H9 (cell line): ENCODE measurements at regions not wholly inside any gene's neighbourhood (a gene's known extent, or its start where the extent isn't known, plus 50 kb on each side); places are given as distances from the start of the nearest gene placed in this dataset.

Experiments used
- DNase-seq: peaks from one replicate; pipeline ENCODE4 v3.0.0-alpha.2; 2017
- H2AFZ ChIP-seq: one replicate; pipeline ENCODE4 v1.6.1; 2013; ENCODE audit warnings: mild to moderate bottlenecking, low read length, control low read depth, moderate library complexity
- H2AK5ac ChIP-seq: 2 replicates; pipeline ENCODE4 v1.6.1; 2013; ENCODE audit warnings: low read length, control low read depth, mixed read lengths; ENCODE audit not compliant: insufficient read length
- H2BK120ac ChIP-seq: one replicate; pipeline ENCODE4 v1.6.1; 2013; ENCODE audit warnings: low read depth, mild to moderate bottlenecking, low read length, control low read depth, inconsistent platforms; ENCODE audit not compliant: poor library complexity, severe bottlenecking
- H2BK12ac ChIP-seq: 2 replicates; pipeline ENCODE4 v1.6.1; 2013; ENCODE audit warnings: low read length, control low read depth, mixed read lengths, low read depth; ENCODE audit not compliant: insufficient read length
- H2BK15ac ChIP-seq: 2 replicates; pipeline ENCODE4 v1.6.1; 2013; ENCODE audit warnings: low read depth, low read length, control low read depth
- H2BK20ac ChIP-seq: one replicate; pipeline ENCODE4 v1.6.1; 2013; ENCODE audit warnings: low read depth, mild to moderate bottlenecking, low read length, control low read depth, inconsistent platforms; ENCODE audit not compliant: poor library complexity, severe bottlenecking
- H2BK5ac ChIP-seq: 2 replicates; pipeline ENCODE4 v1.6.1; 2013; ENCODE audit warnings: low read length, control low read depth, mixed read lengths; ENCODE audit not compliant: insufficient read length
- H3K14ac ChIP-seq: 2 replicates; pipeline ENCODE4 v1.6.1; 2013; ENCODE audit warnings: low read length, control low read depth; ENCODE audit not compliant: insufficient read depth
- H3K18ac ChIP-seq: 2 replicates; pipeline ENCODE4 v1.6.1; 2013; ENCODE audit warnings: low read depth, mild to moderate bottlenecking, mixed read lengths, low read length, control low read depth; ENCODE audit not compliant: insufficient read length
- H3K23ac ChIP-seq: 2 replicates; pipeline ENCODE4 v1.6.1; 2013; ENCODE audit warnings: low read length, control low read depth, mixed read lengths, low read depth; ENCODE audit not compliant: insufficient read length
- H3K23me2 ChIP-seq: 2 replicates; pipeline ENCODE4 v1.6.1; 2013; ENCODE audit warnings: low read depth, mild to moderate bottlenecking, mixed read lengths, low read length, control low read depth; ENCODE audit not compliant: insufficient read length, poor library complexity, severe bottlenecking
- H3K27ac ChIP-seq: 2 replicates; pipeline ENCODE4 v1.5.1; 2013; ENCODE audit warnings: low read length, control low read depth, mixed read lengths, low read depth; ENCODE audit not compliant: insufficient read length
- H3K27me3 ChIP-seq: 2 replicates; pipeline ENCODE4 v1.6.1; 2013; ENCODE audit warnings: low read length, control low read depth, inconsistent platforms; ENCODE audit not compliant: insufficient read depth
- H3K4ac ChIP-seq: 2 replicates; pipeline ENCODE4 v1.6.1; 2013; ENCODE audit warnings: low read depth, mild to moderate bottlenecking, control low read depth, inconsistent platforms, low read length, moderate library complexity
- H3K4me1 ChIP-seq: 2 replicates; pipeline ENCODE4 v1.6.1; 2013; ENCODE audit warnings: low read length, control low read depth, inconsistent platforms; ENCODE audit not compliant: insufficient read depth
- H3K4me2 ChIP-seq: 2 replicates; pipeline ENCODE4 v1.6.1; 2013; ENCODE audit warnings: low read length, control low read depth, mixed read lengths; ENCODE audit not compliant: insufficient read length, insufficient read depth
- H3K56ac ChIP-seq: 2 replicates; pipeline ENCODE4 v1.6.1; 2013; ENCODE audit warnings: low read depth, mild to moderate bottlenecking, mixed read lengths, low read length, control low read depth; ENCODE audit not compliant: insufficient read length
- H3K79me1 ChIP-seq: 2 replicates; pipeline ENCODE4 v1.6.1; 2013; ENCODE audit warnings: low read depth, mild to moderate bottlenecking, moderate library complexity, low read length, control low read depth, inconsistent platforms; ENCODE audit not compliant: insufficient read depth, poor library complexity, severe bottlenecking
- H3K79me2 ChIP-seq: 2 replicates; pipeline ENCODE4 v1.6.1; 2013; ENCODE audit warnings: low read length, control low read depth, inconsistent platforms; ENCODE audit not compliant: insufficient read depth
- H3K9ac ChIP-seq: 2 replicates; pipeline ENCODE4 v1.6.1; 2013; ENCODE audit warnings: low read length, control low read depth, mixed read lengths; ENCODE audit not compliant: insufficient read length; ENCODE audit errors: extremely low read depth
- H3K9me3 ChIP-seq: one replicate; pipeline ENCODE4 v1.6.1; 2013; ENCODE audit warnings: low read depth, low read length, inconsistent platforms; ENCODE audit not compliant: control insufficient read depth
- H3T11ph ChIP-seq: one replicate; pipeline ENCODE4 v1.6.1; 2013; ENCODE audit warnings: mild to moderate bottlenecking, low read length, control low read depth, inconsistent platforms
- H4K20me1 ChIP-seq: one replicate; pipeline ENCODE4 v1.6.1; 2013; ENCODE audit not compliant: control insufficient read depth, insufficient read length, insufficient read depth
- H4K5ac ChIP-seq: 2 replicates; pipeline ENCODE4 v1.6.1; 2013; ENCODE audit warnings: low read depth, mild to moderate bottlenecking, mixed read lengths, low read length, control low read depth; ENCODE audit not compliant: insufficient read length
- H4K8ac ChIP-seq: replicated peaks from 2 replicates; pipeline ENCODE4 v1.6.1; 2013; ENCODE audit warnings: low read length, control low read depth, mixed read lengths, low read depth; ENCODE audit not compliant: insufficient read length
- H4K91ac ChIP-seq: 2 replicates; pipeline ENCODE4 v1.6.1; 2013; ENCODE audit warnings: low read depth, mild to moderate bottlenecking, moderate library complexity, mixed read lengths, low read length, control low read depth; ENCODE audit not compliant: insufficient read length
- H3K27ac Mint-ChIP-seq, 3 experiments: 2 replicates in 2 of 3; 3 replicates in 1 of 3; pipeline ENCODE4 v1.8.0; 2020 to 2021; ENCODE audit warnings: mixed read lengths in 3 of 3, mild to moderate bottlenecking in 1 of 3, moderate library complexity in 1 of 3
- H3K27me3 Mint-ChIP-seq: 2 replicates; pipeline ENCODE4 v1.8.0; 2021; ENCODE audit warnings: low read depth, mild to moderate bottlenecking, moderate library complexity, mixed read lengths
- H3K36me3 Mint-ChIP-seq, 3 experiments: 2 replicates in 2 of 3; 3 replicates in 1 of 3; pipeline ENCODE4 v1.8.0; 2020 to 2021; ENCODE audit warnings: low read depth in 3 of 3, mixed read lengths in 3 of 3; ENCODE audit not compliant: insufficient read depth in 1 of 3
- H3K4me1 Mint-ChIP-seq, 2 experiments: 2 replicates each; pipeline ENCODE4 v1.8.0; 2020; ENCODE audit warnings: mixed read lengths in 2 of 2
- H3K4me3 Mint-ChIP-seq, 2 experiments: 2 replicates in 1 of 2; 3 replicates in 1 of 2; pipeline ENCODE4 v1.8.0; 2020 to 2021; ENCODE audit warnings: mild to moderate bottlenecking in 2 of 2, mixed read lengths in 2 of 2, moderate library complexity in 1 of 2
- H3K9me3 Mint-ChIP-seq, 2 experiments: 2 replicates in 1 of 2; 3 replicates in 1 of 2; pipeline ENCODE4 v1.8.0; 2020; ENCODE audit warnings: mild to moderate bottlenecking in 2 of 2, mixed read lengths in 2 of 2, moderate library complexity in 1 of 2
- CTCF ChIP-seq: fragments of 200-600 bp; sonication (generic); conservative IDR thresholded peaks from 3 replicates; pipeline ENCODE4 v1.8.0; 2021; ENCODE audit warnings: antibody characterized with exemption, mild to moderate bottlenecking
- WGBS: extraction: QIAGEN DNeasy Blood & Tissue Kit; methylation state at CpG from one replicate; pipeline ENCODE4 v1.1.7; 2013; ENCODE audit warnings: missing lambda C conversion rate, low lambda C conversion rate, mixed read lengths; ENCODE audit not compliant: insufficient read length; ENCODE audit errors: extremely low coverage; 5-methylcytosine and 5-hydroxymethylcytosine counted together

DNA sequence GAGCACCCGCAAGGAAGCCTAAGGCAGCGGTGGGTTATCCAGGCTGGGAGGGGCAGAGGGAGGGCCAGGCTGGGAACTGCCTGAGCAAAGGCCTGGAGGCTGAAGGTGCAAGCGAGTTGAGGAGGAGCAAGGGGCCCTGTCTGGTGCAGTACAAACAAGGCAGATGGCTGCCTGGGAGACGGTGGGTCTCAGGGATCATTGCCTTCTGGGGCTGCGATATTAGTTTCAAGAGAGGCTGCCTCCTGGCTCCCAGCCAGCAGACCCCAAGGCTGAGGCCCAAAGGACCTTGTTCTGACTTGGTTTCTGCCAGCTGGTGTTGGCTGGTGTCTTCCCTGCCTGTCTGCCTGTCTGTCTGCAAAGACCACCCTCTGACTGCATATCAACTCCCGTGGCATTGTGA lies 154.0 kb downstream of the IRF8 start:
- Histone ChIP-seq H3K4ac (no peak overlapping the region), H3K79me1 (no peaks in the 10 kb centered on the region), H3K27ac (no peak overlapping the region), H2BK15ac (no peak overlapping the region), H2BK12ac (no peak overlapping the region), H3K9ac (no peak overlapping the region), H3K9me3 (no peaks in the 10 kb centered on the region), H3K18ac (no peak overlapping the region), H3K79me2 (no peaks in the 10 kb centered on the region), H3K4me1 (no peaks in the 10 kb centered on the region), H3K4me2 (no peak overlapping the region), H2BK5ac (no peak overlapping the region), H2AK5ac (no peak overlapping the region), H3K56ac (no peak overlapping the region), H3T11ph (no peak overlapping the region), H3K14ac (no peak overlapping the region), H4K5ac (no peak overlapping the region), H2BK20ac (no peak overlapping the region), H2AFZ (no peak overlapping the region), H3K27me3 (peaks cover 3% of the 10 kb centered on the region; the same call in 1 of the 2 replicates), H3K23me2 (no peaks in the 10 kb centered on the region), H2BK120ac (no peak overlapping the region), H4K91ac (no peak overlapping the region), H4K20me1 (no peaks in the 10 kb centered on the region), H4K8ac (no peak overlapping the region), H3K23ac (no peak overlapping the region)
- peaks cover 5% of the 10 kb centered on the region in 2 experiments for H3K4me1 Mint-ChIP-seq
- H3K27ac Mint-ChIP-seq = no peak overlapping the region
- DNase-seq = no peak
- WGBS = no CpG with 5 or more reads among the region's 6 CpGs
- no peaks in the 10 kb centered on the region for H3K9me3 Mint-ChIP-seq
- no peak overlapping the region for H3K4me3 Mint-ChIP-seq
- H3K36me3 Mint-ChIP-seq = no peaks in the 10 kb centered on the region
- TF ChIP-seq CTCF = no peak
- peaks cover 25% of the 10 kb centered on the region for H3K27me3 Mint-ChIP-seq
